ENCODE measurements at regions not wholly inside any gene's neighbourhood (a gene's known extent, or its start where the extent isn't known, plus 50 kb on each side); places are given as distances from the start of the nearest gene placed in this dataset.

DNA sequence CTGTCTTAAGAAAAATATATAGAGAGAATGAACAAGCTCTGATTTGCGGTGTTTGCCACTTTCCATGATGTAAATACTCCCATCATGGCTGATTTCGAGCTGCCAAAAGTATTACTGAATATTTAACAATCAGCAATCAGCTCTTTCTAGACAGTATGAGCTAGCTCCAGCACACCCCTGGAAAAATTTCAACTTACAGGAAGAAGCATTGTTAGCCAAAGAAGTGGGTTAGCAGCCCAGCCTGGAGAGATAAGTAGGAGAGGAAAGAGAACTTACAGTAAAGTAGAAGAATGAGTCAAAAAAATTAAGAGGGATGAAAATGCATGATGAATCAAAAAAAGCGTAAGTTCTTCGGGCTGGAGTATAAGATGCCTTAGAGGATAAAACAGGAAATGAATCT lies 60.6 kb upstream of the ANK3 start:
- Histone ChIP-seq H3K4me1 (ENCODE audit: insufficient read depth) (peaks cover 6% of the 10 kb centered on the region; the same call in 1 of the 2 replicates), H2AFZ (no peak overlapping the region), H3K4me2 (no peak overlapping the region), H3F3A (replicated peaks; ENCODE audit: low read depth) (no peaks in the 10 kb centered on the region), H4K20me1 (replicated peaks; ENCODE audit: insufficient read depth) (no peaks in the 10 kb centered on the region), H3K9me2 (ENCODE audit: insufficient read depth) (no peaks in the 10 kb centered on the region), H3K79me2 (replicated peaks; ENCODE audit: insufficient read depth) (no peaks in the 10 kb centered on the region), H3K36me3 (ENCODE audit: insufficient read depth) (no peaks in the 10 kb centered on the region), H3K27ac (ENCODE audit: low read depth) (no peak overlapping the region), H3K27me3 (ENCODE audit: insufficient read depth) (no peaks in the 10 kb centered on the region), H3K4me3 (no peak overlapping the region)
- ATAC-seq (no peak), DNase-seq (ENCODE audit: low spot score) (no peak)
- Mint-ChIP-seq H3K4me3 (no peak overlapping the region), H3K9me3 (no peaks in the 10 kb centered on the region), H3K27me3 (ENCODE audit: insufficient read depth, low read depth, poor library complexity) (no peaks in the 10 kb centered on the region), H3K27ac (no peak overlapping the region), H3K36me3 (ENCODE audit: low read depth) (no peaks in the 10 kb centered on the region), H3K4me1 (peaks cover 42% of the 10 kb centered on the region)
- TF ChIP-seq CREB1 (CRISPR knock-in tag; IDR thresholded peaks at IDR 0.05; ENCODE audit: low read depth) (no peak), ZNF114 (CRISPR knock-in tag; IDR thresholded peaks at IDR 0.05) (no peak), ZNF331 (CRISPR knock-in tag; IDR thresholded peaks at IDR 0.05; ENCODE audit: low read depth) (no peak), JUNB (IDR thresholded peaks at IDR 0.05; ENCODE audit: unreplicated experiment) (no peak), EZH2 (IDR thresholded peaks at IDR 0.05; ENCODE audit: low read depth, unreplicated experiment) (no peak)
- TF ChIP-seq, protein P1, sequence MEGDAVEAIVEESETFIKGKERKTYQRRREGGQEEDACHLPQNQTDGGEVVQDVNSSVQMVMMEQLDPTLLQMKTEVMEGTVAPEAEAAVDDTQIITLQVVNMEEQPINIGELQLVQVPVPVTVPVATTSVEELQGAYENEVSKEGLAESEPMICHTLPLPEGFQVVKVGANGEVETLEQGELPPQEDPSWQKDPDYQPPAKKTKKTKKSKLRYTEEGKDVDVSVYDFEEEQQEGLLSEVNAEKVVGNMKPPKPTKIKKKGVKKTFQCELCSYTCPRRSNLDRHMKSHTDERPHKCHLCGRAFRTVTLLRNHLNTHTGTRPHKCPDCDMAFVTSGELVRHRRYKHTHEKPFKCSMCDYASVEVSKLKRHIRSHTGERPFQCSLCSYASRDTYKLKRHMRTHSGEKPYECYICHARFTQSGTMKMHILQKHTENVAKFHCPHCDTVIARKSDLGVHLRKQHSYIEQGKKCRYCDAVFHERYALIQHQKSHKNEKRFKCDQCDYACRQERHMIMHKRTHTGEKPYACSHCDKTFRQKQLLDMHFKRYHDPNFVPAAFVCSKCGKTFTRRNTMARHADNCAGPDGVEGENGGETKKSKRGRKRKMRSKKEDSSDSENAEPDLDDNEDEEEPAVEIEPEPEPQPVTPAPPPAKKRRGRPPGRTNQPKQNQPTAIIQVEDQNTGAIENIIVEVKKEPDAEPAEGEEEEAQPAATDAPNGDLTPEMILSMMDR (conservative IDR thresholded peaks at IDR 0.05; ENCODE audit: low read depth in 2 of 2) = no peak

DNA sequence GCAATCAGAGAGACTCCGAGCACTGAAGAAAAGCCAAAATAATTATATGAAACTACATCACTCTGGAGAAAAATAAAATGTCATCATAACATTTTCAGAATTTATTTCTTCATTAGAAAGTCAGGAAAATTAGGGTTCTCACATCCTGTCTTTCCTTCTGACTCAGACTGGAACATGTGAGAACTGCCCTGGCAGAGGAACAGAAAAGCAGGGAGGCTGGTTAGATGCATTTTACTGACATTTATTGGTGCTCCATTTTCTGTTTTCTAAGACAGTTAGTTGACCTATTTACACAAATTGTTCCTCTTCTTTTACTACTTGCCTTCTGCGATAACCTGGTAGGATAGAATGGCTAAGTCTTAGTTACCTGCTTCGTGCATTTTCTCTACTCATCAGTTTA lies 58.6 kb upstream of the ANK3 start:
- Histone ChIP-seq H3K27ac (ENCODE audit: low read depth) (no peak overlapping the region), H3K4me1 (ENCODE audit: insufficient read depth) (peaks cover 6% of the 10 kb centered on the region; the same call in 1 of the 2 replicates), H3K36me3 (ENCODE audit: insufficient read depth) (no peaks in the 10 kb centered on the region), H3K4me3 (no peak overlapping the region), H3F3A (replicated peaks; ENCODE audit: low read depth) (no peaks in the 10 kb centered on the region), H3K4me2 (no peak overlapping the region), H3K27me3 (ENCODE audit: insufficient read depth) (no peaks in the 10 kb centered on the region), H3K79me2 (replicated peaks; ENCODE audit: insufficient read depth) (no peaks in the 10 kb centered on the region), H2AFZ (no peak overlapping the region), H3K9me2 (ENCODE audit: insufficient read depth) (no peaks in the 10 kb centered on the region), H4K20me1 (replicated peaks; ENCODE audit: insufficient read depth) (no peaks in the 10 kb centered on the region)
- DNase-seq (ENCODE audit: low spot score) = no peak
- Mint-ChIP-seq H3K36me3 (ENCODE audit: low read depth) (no peaks in the 10 kb centered on the region), H3K4me3 (no peak overlapping the region), H3K27ac (no peak overlapping the region), H3K9me3 (no peaks in the 10 kb centered on the region), H3K27me3 (ENCODE audit: insufficient read depth, low read depth, poor library complexity) (no peaks in the 10 kb centered on the region), H3K4me1 (peaks cover 29% of the 10 kb centered on the region)
- no peak for ATAC-seq
- no peak for TF ChIP-seq ZNF331 (CRISPR knock-in tag; IDR thresholded peaks at IDR 0.05; ENCODE audit: low read depth)
- TF ChIP-seq CREB1 (CRISPR knock-in tag; IDR thresholded peaks at IDR 0.05; ENCODE audit: low read depth) = no peak
- TF ChIP-seq ZNF114 (CRISPR knock-in tag; IDR thresholded peaks at IDR 0.05) = no peak
- TF ChIP-seq STAT1 (IDR thresholded peaks at IDR 0.05; ENCODE audit: unreplicated experiment) = no peak
- TF ChIP-seq EZH2 (IDR thresholded peaks at IDR 0.05; ENCODE audit: low read depth, unreplicated experiment) = no peak
- no peak for TF ChIP-seq POLR2AphosphoS5 (IDR thresholded peaks at IDR 0.05; ENCODE audit: low read depth)
- no peak for TF ChIP-seq JUNB (IDR thresholded peaks at IDR 0.05; ENCODE audit: unreplicated experiment)
- no peak for TF ChIP-seq NANOG (IDR thresholded peaks at IDR 0.05; ENCODE audit: borderline replicate concordance)

DNA sequence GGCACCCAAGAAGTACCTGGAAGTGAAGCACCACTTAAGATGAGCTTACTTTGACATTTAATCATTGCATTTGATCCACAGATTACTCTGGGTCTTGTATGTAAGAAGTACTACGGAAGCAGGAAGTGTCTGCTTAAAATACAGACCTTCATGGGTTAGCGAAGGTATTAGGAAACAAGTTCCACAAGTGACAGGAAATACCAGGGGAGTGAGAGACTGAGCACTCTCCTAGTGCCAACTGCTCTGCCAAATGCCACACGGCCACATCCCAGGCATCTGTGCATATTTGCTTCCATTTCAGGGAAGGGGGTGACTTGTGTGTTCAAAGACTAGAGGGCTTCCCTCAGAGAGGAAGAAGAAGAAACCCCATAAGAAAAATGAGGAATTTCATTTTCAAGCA lies 57.2 kb upstream of the ANK3 start:
- Histone ChIP-seq H3K27me3 (ENCODE audit: insufficient read depth) (no peaks in the 10 kb centered on the region), H4K20me1 (replicated peaks; ENCODE audit: insufficient read depth) (no peaks in the 10 kb centered on the region), H3K9me2 (ENCODE audit: insufficient read depth) (no peaks in the 10 kb centered on the region), H3K4me1 (ENCODE audit: insufficient read depth) (peaks cover 6% of the 10 kb centered on the region; the same call in 1 of the 2 replicates), H3K79me2 (replicated peaks; ENCODE audit: insufficient read depth) (no peaks in the 10 kb centered on the region), H2AFZ (no peak overlapping the region), H3K4me2 (no peak overlapping the region), H3F3A (replicated peaks; ENCODE audit: low read depth) (no peaks in the 10 kb centered on the region), H3K27ac (ENCODE audit: low read depth) (no peak overlapping the region), H3K4me3 (no peak overlapping the region), H3K36me3 (ENCODE audit: insufficient read depth) (no peaks in the 10 kb centered on the region)
- Mint-ChIP-seq H3K27ac (no peak overlapping the region), H3K4me1 (peaks cover 29% of the 10 kb centered on the region), H3K4me3 (no peak overlapping the region), H3K36me3 (ENCODE audit: low read depth) (no peaks in the 10 kb centered on the region), H3K27me3 (ENCODE audit: insufficient read depth, low read depth, poor library complexity) (no peaks in the 10 kb centered on the region), H3K9me3 (no peaks in the 10 kb centered on the region)
- DNase-seq (ENCODE audit: low spot score) (no peak), ATAC-seq (no peak)
- TF ChIP-seq, protein P1 (conservative IDR thresholded peaks at IDR 0.05; ENCODE audit: low read depth in 2 of 2) = no peak
- TF ChIP-seq, protein P2, sequence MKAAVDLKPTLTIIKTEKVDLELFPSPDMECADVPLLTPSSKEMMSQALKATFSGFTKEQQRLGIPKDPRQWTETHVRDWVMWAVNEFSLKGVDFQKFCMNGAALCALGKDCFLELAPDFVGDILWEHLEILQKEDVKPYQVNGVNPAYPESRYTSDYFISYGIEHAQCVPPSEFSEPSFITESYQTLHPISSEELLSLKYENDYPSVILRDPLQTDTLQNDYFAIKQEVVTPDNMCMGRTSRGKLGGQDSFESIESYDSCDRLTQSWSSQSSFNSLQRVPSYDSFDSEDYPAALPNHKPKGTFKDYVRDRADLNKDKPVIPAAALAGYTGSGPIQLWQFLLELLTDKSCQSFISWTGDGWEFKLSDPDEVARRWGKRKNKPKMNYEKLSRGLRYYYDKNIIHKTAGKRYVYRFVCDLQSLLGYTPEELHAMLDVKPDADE (IDR thresholded peaks at IDR 0.05) = no peak
- TF ChIP-seq POLR2AphosphoS5 (IDR thresholded peaks at IDR 0.05; ENCODE audit: low read depth) (no peak), CREB1 (CRISPR knock-in tag; IDR thresholded peaks at IDR 0.05; ENCODE audit: low read depth) (no peak), EZH2phosphoT487 (IDR thresholded peaks at IDR 0.05; ENCODE audit: unreplicated experiment) (no peak), JUNB (IDR thresholded peaks at IDR 0.05; ENCODE audit: unreplicated experiment) (no peak)

Measured in GM23338 (cell line).